NCI-H774 (cell line): ENCODE measurements at regions not wholly inside any gene's neighbourhood (a gene's known extent, or its start where the extent isn't known, plus 50 kb on each side); places are given as distances from the start of the nearest gene placed in this dataset.

Experiments used
- DNase-seq: peaks from one replicate; lab custom pipeline; 2025; lab: John Stamatoyannopoulos, UW

GRCh38 chr4:1511441-1512041 is 105.3 kb upstream of the NKX1-1 start:
- DNase-seq, result no peak

- DNase-seq, result no peak
Measured at GRCh38 chr4:1510931-1511330, 104.7 kb upstream of the NKX1-1 start.

DNA sequence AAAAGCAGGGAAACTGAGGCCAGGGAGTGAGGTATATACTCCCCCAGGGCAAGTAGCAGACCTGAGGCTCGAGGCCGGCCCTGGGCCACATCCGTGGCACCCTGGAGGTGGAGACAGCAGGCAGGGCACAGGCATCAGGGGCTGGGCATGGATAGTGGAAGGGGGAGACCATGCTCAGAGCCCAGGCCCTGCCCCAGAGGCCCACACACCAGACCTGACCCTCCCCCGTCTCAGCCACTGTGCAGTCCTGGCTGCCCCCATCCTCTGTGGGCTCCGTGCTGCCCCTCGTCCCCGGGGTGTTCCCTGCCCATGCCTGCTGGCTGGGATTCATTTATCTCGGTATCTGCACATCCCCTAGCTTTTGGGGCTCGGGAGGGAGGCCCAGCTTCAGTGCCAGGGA is 103.1 kb upstream of the NKX1-1 start:
- DNase-seq, result no peak

- no peak for DNase-seq
Measured at GRCh38 chr4:1508161-1509160, 102.2 kb upstream of the NKX1-1 start.

GRCh38 chr4:1506956-1507721 is 100.9 kb upstream of the NKX1-1 start:
- no peak for DNase-seq

DNA sequence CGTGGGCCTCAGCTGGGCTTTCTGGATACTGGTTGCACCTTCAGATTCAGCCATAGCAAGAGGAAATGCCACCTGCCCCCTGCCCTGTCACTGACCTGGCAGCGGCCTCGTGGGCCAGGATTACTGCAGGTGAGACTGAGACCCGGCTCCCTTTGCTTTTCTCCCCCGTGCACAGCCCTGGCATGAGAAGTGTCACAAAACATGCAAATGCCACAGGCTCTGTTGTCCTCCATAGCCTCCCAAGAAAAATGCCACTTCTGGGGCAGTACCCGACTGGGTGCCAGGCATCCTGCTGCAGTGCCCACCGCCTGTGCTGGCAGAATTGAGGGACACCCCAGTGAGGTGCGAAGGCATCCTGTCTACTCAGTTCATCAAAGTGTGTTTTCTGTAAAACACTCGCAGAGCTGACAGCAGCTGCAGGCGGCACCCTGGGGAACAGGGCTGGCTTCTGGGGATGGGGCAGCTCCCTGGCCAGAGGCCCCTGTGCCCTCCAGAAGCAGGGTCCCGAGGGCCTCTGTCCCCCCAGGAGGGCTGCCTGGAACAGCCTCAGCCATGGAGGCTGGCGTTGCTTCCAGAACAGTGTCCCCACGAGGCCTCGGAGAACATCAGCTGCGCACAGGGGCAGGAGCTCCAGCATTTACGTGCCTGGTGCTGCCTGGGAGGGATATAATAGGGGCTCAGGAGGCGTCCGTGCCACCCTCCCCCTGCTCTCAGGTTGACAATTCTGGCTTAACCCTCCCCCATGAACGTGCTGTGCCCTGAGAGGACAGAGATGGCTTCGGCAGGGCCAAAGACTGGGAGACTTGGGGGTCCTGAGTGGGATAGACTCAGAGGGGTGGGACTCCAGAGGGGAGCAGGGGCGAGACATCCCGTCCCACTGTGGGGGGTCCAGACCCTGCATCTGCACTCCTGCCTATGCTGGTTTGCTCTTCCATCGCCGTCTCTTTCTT is 99.5 kb upstream of the NKX1-1 start:
- no peak for DNase-seq

DNA sequence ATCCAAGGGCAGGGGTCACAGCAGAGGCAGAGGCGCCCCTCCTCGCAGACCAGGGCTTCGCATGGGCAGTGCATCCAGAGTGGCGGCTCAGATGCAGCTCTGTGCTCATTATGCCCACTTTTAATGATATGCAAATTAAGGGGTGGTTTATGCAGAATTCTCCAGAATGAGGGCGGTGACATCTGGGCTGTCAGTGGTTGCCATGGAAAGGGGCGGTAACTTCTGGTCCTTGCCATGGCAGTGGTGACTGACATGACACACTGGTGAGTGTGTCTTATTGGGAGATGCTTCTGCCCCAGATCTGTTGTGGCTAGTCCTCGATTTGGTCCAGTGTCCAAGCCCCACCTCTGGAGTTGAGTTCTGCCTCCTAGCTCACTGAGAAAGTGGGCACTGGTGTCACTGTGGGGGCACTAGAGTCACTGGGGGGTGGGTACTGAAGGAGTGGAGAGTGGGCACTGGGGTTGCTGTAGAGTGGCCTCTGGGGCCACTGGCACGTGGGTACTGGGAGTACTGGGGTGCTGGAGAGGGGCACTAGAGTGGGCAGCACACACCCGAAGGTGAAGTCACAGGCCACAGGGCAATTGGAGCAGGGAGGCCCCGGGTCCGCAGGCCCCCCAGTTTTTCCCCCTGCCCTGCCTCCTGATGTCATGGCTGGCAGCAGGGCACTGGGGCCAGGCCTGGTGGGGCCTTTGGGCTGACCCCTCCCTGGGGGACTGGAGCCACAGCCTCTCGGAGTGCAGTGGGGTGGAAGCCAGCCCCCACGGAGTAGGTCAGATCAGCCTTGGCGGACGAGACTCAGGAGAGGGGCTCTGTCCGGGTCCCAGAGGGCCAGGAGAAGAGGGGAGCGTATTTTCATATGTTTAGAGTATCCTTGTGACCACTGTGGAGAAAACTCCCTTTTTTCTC is 98.6 kb upstream of the NKX1-1 start:
- DNase-seq, result no peak

- DNase-seq, result no peak
Measured at GRCh38 chr4:1503583-1504471, 97.6 kb upstream of the NKX1-1 start.

GRCh38 chr4:1502976-1503375 is 96.7 kb upstream of the NKX1-1 start:
- DNase-seq, result no peak

- DNase-seq, result no peak
Measured at GRCh38 chr4:1502501-1502886, 96.3 kb upstream of the NKX1-1 start.

DNA sequence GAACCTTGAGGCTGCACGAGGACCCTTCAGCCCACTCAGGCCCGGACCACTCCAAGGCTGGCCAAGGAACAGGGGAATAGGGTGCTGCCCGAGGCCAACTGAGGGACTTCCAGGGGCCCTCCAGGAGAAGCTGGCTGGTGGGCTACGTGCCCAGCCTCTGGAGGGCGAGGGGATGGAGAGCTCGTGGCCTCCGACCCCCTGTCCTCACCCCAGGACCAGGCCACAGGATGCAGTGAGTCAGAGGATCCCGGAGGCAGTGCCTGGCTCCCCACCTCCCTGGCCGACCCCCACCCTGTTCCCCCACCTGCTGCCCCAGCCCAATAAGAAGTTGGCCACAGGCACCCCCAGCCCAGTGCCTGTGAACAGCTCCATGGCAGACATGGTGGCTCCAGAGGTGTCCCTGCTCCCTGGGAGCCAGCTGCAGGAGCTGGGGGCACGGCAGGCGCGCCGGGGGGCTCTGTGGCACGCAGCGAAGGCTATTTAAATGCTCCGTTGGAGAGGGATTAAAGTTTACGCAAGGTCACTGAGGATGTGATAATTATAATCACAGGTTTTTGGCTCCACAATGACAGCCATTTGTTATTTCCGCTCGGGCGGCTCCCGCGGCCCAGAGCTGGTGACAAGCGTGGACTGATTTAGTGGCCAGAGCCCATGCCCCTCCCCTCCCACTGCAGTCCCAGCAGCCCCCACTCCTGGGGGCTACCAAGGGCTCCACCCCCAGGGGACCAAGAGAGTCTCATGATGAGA is 95.7 kb upstream of the NKX1-1 start:
- DNase-seq, result no peak

- no peak for DNase-seq
Measured at GRCh38 chr4:1500966-1501753, 94.9 kb upstream of the NKX1-1 start.

DNA sequence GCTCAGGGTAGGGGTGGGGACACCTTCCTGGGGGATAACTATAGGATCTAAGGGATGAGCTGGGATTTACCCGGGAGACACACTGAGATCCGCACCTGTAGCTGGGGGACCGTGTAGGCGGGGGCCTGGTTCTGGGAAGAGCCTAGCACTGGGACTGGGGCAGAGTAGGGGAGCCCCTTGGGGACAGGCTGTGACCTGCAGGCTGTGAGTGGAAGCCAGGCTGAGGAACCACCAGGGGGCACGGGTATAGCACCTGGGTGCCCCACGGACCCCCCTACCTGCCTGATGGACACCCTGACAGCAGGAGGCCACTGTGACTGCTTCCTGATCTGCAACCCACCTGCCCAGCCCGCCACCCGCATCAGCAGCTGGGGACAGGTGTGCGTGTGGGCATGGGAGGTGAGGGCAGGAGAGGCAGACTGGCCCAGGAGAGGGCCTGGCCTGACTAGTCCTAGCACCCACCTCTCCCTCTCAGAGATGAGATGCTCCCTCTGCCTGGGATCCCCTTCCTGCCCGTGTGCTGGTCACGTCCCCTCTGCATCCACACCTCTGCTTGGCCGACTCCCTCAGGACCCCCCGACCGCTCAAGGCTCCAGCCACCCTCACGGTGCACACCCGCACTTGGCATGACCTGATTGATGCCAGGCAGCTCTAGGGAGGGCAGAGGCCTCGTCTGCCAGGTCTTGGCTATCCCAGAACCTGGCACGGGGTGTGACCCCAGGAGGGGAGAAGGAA is 94.2 kb upstream of the NKX1-1 start:
- no peak for DNase-seq

DNA sequence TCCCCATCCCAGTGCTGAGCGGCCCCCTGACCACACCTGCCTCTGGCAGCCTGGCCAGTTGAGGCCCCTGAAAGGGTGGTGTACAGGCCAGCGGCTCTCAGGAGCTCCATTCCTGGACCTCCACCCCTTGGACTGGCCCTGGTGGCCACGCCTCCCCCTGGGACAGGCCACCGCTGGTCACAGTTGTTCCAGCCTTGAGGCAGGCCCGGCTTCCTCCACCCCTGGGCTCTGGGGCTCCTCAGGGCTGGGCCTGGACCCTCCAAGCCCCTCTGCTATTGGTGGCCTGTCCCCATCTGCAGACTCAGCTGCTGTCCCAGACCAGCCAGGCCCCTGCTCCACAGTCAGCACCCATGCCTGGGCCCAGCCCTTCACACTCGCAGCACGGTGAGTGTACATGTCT is 93.2 kb upstream of the NKX1-1 start:
- DNase-seq, result no peak

DNA sequence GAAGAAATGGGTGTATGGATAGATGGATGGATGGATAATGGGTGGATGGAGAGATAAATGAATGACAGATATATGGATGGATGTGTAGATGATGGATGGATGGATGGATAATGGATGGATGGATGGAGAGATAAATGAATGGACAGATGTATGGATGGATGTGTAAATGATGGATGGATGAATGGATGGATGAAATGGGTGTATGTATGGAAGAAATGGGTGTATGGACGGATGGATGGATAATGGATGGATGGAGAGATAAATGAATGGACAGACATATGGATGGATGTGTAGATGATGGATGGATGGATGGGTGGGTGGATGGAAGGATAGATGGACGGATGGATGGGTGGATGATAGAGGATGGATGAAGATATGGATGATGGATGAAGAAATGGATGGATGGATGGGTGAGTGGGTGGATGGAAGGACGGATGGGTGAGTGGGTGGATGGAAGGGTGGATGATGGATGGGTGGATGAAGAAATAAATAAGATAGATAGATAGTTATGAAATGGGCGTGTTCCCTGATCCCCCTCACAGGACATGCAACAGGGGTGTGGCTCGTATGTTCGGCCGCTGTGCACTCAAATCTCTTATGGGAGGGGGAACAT is 91.1 kb upstream of the NKX1-1 start:
- no peak for DNase-seq

DNA sequence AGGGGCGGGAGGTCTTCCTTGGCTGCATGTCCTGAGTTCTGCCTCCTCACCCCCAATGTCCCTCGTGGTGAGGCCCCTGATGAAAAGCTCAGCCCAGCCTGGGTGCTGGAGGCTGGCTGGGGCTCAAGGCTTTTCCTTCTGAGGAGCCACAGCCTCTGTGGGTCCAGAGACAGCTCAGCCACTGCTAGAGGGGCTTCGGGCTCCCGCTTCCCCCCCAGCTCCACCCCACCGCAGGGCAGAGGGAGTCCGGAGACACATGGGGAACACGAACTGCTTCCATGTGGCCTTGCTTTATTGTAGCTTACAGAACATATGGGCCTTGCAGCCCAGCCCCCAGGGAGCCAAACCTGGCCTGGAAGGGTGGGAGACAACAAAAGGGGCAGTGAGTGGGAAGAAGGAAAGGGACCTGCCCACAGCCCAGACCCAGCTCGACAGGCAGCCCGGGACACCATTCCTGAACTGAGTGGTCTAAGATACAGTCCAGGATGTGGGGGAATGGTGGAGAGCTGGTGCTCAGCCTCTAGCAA is 89.9 kb upstream of the NKX1-1 start:
- DNase-seq, result no peak
